ENCODE measurements at regions not wholly inside any gene's neighbourhood (a gene's known extent, or its start where the extent isn't known, plus 50 kb on each side); places are given as distances from the start of the nearest gene placed in this dataset.

DNA sequence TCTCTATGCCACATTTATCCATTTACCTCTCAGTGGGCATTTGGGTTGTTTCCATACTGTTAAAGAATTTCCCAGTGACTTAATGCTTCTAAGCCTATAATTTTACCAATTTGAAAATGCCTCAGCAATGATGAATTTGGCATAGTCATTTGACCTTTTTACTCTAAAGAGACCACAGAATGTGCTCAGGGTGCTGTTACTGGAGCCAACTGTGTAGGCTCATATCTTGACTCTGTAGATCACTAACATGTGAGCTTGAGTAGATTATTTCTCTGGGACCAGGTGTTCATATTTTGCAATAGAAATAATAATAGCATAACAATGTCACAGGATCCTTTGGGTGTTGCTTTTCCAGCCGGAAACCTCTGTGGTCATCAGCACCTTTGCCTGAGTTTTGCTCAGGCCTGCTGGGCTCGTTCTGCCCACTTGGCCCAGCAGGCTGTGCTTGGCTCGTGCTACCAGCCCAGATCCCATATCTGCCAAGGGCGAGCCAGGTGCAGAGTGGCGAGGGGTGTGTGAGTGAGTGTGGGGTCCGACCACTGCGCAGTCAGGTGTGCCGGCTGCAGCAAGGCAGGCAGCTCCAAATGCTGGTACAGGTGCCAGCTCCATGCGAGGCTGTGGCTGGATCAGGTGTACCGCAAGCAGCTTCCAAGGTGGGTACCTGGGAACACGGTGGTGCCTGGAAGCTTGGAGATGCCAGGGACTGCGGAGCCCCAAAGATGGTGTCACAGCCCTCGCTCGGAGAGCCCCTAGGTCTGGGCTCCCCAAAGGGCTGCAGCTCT, 70.6 kb upstream of the ANK2 start:
- H3K4me3 Mint-ChIP-seq (ENCODE audit: unreplicated experiment): no peak overlapping the region
- H3K9me3 Mint-ChIP-seq (ENCODE audit: low read depth): no peaks in the 10 kb centered on the region
- no peaks in the 10 kb centered on the region for H3K27me3 Mint-ChIP-seq (ENCODE audit: low read depth)
- no peak overlapping the region for H3K27ac Mint-ChIP-seq (ENCODE audit: unreplicated experiment)
- peak; percentile 90 for DNase-seq (ENCODE audit: low spot score)
- H3K4me1 Mint-ChIP-seq (ENCODE audit: low read depth): peaks cover 12% of the 10 kb centered on the region
- TF ChIP-seq, protein P1, sequence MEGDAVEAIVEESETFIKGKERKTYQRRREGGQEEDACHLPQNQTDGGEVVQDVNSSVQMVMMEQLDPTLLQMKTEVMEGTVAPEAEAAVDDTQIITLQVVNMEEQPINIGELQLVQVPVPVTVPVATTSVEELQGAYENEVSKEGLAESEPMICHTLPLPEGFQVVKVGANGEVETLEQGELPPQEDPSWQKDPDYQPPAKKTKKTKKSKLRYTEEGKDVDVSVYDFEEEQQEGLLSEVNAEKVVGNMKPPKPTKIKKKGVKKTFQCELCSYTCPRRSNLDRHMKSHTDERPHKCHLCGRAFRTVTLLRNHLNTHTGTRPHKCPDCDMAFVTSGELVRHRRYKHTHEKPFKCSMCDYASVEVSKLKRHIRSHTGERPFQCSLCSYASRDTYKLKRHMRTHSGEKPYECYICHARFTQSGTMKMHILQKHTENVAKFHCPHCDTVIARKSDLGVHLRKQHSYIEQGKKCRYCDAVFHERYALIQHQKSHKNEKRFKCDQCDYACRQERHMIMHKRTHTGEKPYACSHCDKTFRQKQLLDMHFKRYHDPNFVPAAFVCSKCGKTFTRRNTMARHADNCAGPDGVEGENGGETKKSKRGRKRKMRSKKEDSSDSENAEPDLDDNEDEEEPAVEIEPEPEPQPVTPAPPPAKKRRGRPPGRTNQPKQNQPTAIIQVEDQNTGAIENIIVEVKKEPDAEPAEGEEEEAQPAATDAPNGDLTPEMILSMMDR (IDR thresholded peaks at IDR 0.05): no peak
- no peaks in the 10 kb centered on the region for H3K36me3 Mint-ChIP-seq (ENCODE audit: low read depth)

DNA sequence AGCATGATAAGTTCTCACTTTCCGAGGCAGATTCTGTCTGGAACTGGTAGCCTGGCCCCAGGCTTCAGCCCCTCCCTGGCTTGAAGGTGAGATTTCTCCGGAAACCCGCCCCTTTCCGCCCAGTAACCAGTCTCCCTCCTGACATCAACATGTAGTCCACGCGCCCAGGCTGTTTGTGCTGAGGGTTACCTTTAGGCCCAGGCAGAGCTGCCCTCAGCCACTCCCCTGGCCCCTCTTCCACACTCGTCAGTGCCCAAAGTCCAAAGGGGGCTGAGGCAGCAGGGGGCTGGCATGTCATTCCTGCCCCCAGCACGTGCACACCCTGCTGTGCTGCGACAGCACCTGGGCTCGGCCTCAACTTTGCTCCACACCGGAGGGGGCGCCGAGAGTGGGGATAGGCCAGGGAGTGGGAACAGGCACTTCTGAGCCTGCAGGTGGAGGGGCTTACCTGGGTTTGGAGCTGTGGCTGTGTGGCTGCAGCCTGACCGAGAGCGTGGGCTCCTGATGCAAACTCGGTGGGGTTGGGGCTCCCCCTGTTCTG, 69.5 kb upstream of the ANK2 start:
- Mint-ChIP-seq H3K27ac (ENCODE audit: unreplicated experiment) (no peak overlapping the region), H3K4me1 (ENCODE audit: low read depth) (peaks cover 6% of the 10 kb centered on the region), H3K9me3 (ENCODE audit: low read depth) (no peaks in the 10 kb centered on the region), H3K36me3 (ENCODE audit: low read depth) (no peaks in the 10 kb centered on the region), H3K27me3 (ENCODE audit: low read depth) (no peaks in the 10 kb centered on the region), H3K4me3 (ENCODE audit: unreplicated experiment) (no peak overlapping the region)
- TF ChIP-seq, protein P1 (IDR thresholded peaks at IDR 0.05): no peak
- DNase-seq (ENCODE audit: low spot score): no peak

DNA sequence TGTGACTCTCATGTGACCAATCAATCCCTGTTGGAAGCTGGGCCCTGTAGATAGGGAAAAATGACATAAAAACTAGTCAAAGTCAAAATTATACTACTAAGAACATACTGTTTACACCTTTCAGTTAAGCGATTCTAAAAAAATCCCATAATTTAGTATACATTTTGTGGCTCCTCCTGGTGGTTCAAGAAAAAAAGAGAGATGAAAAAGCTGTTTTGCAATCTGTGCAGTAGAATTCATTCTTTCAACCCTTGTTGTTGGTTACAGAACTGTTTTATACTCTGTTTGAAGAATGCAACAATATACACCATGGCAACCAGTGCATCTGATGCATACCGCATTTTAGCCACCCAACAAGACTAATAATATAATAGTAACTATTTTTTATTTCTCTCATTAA, 66.8 kb upstream of the ANK2 start:
- Mint-ChIP-seq H3K4me3 (ENCODE audit: unreplicated experiment) (no peak overlapping the region), H3K36me3 (ENCODE audit: low read depth) (no peaks in the 10 kb centered on the region), H3K4me1 (ENCODE audit: low read depth) (no peaks in the 10 kb centered on the region), H3K27me3 (ENCODE audit: low read depth) (no peaks in the 10 kb centered on the region), H3K27ac (ENCODE audit: unreplicated experiment) (no peak overlapping the region), H3K9me3 (ENCODE audit: low read depth) (no peaks in the 10 kb centered on the region)
- TF ChIP-seq, protein P1 (IDR thresholded peaks at IDR 0.05): peak; percentile 53
- no peak for DNase-seq (ENCODE audit: low spot score)

DNA sequence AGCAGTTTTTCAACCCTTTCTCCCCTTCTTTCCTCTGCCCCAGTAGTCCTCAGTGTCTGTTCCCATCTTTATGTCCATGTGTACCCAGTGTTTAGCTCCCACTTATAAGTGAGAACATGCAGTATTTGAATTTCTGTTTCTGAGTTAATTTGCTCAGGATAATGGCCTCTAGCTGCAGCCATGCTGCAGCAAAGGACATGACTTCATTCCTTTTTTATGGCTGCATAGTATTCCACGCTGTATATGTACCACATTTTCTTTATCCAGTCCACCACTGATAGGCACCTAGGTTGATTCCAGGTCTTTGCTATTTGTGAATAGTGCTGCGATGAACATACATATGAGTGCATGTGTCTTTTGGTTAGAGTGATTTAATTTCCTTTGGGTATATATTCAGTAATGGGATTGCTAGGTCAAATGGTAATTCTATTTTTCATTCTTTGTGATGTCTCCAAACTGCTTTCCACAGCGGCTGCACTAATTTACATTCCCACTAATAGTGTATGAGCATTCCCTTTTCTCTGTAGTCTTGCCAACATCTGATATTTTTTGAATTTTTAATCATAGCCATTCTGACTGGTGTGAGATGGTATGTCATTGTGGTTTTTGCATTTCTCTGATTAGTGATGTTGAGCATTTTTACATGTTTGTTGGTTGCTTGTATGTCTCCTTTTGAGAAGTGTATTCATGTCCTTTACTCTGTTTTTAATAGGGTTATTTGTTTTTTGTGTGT, 54.6 kb upstream of the ANK2 start:
- TF ChIP-seq, protein P1 (IDR thresholded peaks at IDR 0.05): no peak
- H3K27me3 Mint-ChIP-seq (ENCODE audit: low read depth): no peaks in the 10 kb centered on the region
- no peaks in the 10 kb centered on the region for H3K4me1 Mint-ChIP-seq (ENCODE audit: low read depth)
- H3K4me3 Mint-ChIP-seq (ENCODE audit: unreplicated experiment): no peak overlapping the region
- peaks cover 6% of the 10 kb centered on the region for H3K9me3 Mint-ChIP-seq (ENCODE audit: low read depth)
- no peak for DNase-seq (ENCODE audit: low spot score)
- peaks cover 1% of the 10 kb centered on the region for H3K36me3 Mint-ChIP-seq (ENCODE audit: low read depth)
- no peak overlapping the region for H3K27ac Mint-ChIP-seq (ENCODE audit: unreplicated experiment)

All from chondrocyte (in vitro differentiated cells).